ELR (cell line): ENCODE measurements at regions not wholly inside any gene's neighbourhood (a gene's known extent, or its start where the extent isn't known, plus 50 kb on each side); places are given as distances from the start of the nearest gene placed in this dataset.
"Not testable (repeated sequence)": the region's sequence is repeated elsewhere in the genome, so short reads cannot be mapped to it uniquely, and the experiment has no call there.

Source experiments
- DNase-seq: peaks from one replicate; pipeline ENCODE4 v3.0.0-alpha.2; 2015; ENCODE audit warnings: low read depth

DNA sequence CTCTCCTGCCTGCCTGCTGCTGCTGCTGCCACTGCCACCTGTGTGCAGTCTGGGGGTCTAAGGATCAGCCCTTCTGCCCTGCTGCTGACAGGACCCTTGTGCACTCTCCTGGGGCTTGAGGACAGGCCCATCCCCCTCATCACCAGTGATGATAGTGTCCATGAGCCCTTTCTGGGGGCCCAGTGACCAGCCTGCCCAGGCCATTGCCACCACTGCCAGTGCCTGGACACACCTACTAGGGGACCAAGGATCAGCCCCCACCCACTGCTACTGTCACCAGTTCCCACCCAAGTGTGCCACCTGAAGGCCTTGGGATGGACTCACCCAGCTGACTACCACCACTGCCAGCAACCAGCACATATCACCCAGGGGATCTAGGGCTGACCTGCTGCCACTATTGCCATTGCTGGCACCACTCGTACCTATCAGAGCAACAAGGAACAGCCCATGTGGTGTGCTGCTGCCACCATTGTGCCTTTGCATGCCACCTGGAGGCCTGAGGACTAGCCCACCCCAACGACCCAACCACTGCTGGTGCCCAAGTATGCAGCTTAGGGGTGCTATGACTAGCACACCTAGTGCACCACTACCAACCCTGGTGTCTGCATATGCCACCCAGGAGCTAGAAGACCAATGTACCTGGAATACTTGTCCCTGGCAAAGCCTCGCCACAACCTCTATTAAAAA is 994.3 kb downstream of the PCDH17 start:
- no peak for DNase-seq

DNA sequence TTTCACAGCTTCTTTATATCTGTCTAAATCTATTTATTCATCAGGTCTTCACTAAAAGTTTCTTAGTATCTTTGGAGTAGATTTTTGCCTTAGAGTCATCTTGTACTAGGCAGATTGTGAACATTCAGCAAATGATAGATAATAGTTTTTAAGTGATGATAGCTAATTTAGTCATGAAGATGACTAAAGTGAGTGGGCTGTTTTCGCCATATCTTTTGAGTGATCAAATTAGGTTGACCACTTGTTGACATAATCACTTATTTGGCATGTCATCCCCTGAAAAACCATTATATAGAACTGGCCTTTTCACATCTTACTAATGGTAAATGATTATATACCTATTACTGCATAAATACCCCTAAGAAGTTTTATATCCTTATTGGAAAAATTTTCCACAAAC is 999.2 kb downstream of the PCDH17 start:
- no peak for DNase-seq

DNA sequence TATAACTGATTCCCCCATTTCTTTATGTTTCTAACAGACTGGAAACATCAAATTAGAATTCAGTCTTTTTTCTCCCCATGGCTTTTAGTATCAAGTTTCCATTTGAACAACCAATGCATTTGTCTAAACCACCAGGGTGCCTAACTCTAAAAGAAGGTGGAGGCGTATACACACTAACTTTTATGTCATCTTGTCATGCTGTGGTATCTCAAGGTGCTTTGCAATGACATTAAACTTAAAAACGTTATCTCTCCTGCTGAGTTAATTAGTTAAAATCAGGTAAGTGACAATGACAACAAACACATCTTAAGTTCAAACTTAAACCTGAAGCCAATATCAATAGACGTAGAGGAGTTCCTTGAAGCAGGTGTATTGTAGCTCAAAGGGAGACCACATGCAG is 1001.7 kb downstream of the PCDH17 start:
- no peak for DNase-seq

DNA sequence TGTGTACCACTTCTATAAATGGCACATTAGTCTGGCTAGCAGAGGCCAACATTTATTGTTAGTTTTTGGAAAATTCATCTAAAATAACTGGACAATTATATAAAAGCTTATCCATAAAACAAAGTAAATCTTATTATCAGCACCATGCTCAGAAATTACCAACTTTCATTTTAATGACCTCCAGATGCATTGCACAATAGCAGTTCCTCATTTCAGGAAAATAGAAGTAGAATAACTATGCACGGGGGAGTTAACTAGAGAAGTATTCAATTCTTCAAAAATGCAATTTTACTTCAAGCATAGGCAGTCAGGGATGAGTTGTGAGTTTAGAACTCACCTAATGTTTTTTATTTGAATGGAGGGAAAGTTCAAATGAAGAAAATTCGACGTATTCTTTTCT is 1023.5 kb downstream of the PCDH17 start:
- no peak for DNase-seq

DNA sequence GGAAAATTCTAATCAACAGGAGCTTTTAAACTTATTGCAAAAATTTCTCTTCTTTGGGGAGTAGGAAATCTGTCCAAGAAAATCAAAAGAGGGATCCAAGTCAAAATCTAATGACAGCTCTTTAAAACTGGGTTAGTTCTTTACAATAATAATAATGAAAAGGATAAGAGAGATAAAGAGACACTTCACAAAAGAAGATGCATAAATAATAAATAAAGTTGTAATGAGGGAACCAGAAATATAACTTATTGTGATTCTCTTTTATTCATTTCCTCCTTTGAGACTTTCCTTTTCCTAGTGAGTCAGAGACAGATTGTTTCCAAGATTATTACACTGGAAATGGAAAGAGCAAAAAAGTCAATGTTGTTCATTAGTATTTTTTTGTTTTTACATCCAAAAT is 1029.3 kb downstream of the PCDH17 start:
- no peak for DNase-seq

DNA sequence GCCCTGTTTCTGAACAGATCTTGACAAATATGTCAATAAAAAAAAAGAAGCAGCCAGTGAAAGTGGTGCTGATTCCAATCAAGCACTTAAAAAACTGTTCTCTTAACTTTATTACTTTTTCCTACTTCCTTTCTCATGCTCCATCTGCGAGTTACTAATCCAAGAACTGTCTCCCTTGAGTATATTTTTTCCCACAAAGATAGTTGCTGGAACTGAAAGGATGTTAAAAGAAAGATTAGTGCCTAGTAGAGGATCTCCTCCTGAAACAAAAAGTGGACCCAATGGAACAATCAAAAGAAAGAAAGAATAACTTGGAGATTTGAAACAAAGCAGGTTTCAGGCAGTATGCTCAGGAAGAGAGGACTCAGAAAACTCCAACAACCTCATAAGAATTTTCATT is 1034.8 kb downstream of the PCDH17 start:
- no peak for DNase-seq

DNA sequence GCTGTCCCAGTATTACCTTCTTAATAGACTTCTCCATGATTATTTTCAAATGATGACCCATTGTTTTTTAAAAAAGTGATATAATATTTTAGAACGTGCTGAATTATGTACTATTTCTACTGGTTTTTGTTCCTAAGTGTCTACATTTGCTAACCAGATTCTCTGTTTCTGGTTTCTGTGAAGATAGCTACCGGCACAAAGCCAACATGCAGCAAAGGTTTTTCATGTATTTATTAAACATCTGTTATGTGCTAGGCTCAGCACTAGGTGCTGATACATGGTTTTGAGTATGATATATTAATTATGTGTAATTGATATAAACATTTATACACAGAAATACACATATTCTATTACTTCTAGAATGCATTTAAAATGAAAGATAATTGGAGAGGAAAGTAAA is 1035.6 kb downstream of the PCDH17 start:
- no peak for DNase-seq

DNA sequence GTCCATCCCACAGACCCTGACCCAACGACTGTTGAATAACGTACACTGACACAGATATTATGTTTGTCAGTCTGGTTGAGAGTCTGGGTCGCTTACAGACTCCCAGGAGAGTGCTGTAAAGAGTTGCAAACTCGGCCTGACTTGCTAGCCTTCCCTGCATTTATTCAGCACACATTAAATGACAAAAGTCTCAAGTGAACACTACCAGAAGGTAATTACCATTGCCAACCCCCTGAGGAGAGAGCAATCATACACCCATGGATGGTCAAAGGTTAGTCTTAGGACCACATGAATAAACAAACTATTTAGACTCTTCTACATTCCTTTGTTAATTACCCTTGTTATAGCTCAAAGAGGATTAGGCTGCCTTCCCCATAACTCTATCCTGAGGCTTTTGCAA is 1048.6 kb downstream of the PCDH17 start:
- no peak for DNase-seq

DNA sequence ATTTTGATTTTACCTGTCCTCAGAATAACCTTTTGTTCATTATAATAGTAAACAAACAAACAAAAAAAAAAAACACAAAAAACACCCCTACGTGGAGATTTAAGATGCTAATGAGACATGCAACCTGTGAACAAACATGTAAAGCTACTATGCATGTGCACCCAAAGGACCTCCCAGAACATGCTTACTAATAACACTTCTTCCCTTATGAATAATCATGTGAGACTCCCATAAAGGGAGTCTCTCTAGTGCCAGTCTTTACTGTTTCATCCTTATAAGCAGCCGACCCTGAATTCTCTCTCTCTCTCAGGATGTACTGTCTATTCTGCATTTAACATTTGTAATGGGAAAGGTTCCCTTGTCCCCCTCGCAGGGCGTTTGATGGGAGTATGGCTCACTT is 1051.1 kb downstream of the PCDH17 start:
- DNase-seq: no peak

DNA sequence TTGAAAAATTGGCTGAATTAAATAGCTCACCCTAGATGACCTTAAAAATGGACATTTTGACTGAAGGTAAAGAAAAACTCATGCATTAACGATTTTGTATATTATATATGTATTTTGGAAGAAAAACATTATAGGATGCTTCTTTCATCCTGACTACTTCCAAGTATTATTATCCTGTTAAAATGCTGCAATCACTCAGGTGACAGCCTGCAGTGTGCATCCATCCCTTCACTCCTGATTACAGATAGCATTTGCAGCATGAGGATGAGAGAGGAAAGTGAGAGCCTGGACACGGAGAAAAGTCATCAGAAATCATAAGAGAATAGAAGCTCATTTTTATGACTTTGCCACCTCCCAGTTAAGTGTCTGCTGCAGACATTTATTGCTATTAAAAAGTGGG is 1055.6 kb downstream of the PCDH17 start:
- DNase-seq: no peak

DNA sequence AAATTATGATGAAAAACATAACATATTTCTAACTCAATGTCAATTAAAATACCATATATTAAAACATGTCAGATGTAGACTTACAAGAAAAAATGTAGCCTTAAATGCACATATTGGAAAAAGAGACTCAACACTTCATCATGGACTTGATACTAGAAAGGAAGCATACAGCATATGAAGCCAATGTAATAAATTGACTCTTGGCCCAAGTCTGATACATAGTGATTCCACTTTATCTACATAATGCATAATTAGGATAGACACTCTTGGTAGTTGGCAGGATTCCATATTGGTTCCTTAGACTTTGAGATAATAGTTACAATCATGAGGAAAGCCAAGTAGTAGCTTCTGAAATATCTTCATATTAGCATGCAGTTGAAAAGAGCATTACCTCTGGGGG is 1067.0 kb downstream of the PCDH17 start:
- DNase-seq: no peak

DNA sequence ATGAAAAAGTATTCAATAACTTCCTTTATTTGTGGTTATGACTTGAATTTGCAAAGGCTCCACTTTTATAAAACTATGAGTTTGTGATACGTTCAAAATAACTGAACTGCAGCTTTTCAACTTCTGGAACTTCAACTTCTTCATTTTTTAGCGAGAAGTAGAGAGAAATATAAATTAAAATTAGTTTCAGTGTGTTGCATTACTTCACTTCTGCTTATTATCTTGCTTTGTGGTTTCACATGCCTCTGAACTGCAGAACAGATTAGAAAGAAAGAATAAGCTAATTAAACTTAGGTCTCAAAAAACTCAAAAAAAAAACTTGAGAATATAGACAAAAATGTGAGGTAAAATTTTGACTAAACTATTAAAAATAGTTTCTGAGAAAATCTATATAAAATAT is 1073.4 kb downstream of the PCDH17 start:
- DNase-seq: no peak

DNA sequence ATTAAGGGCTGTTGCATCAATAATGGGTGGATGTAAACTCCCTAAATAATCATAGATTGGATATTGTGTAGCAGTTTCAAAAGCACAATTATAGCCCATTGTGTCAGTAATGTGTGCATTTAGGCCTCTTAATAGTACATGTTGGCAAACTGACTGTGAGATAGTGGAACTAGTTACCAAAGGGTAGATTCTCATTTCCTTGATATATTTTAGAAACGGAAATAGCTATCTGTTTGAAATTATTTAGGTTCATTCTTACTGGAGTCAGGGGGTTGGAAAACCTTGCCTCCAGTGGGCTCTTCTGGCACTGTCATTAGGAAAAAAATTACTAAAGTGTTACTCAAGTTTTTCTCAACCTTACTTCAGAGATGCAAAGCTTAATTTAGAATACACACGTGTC is 1074.9 kb downstream of the PCDH17 start:
- no peak for DNase-seq

DNA sequence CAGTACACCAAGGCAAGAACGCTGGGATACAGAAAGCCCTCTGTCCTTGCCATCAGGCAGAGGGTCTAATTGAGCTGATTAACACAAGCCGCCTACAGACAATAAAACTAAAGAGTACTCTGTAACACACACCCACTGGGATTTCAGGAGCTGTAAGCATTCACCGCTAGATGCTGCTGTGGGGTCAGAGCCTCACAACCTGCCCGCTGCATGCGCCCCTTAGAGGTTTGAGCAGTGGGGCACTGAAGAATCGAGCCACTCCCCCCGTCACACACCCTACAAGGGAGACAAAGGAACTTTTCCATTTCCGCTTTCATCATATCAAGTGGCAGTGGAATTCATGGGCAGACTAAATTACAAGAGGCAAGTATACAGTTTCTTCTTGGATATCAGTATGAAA is 1080.6 kb downstream of the PCDH17 start:
- no peak for DNase-seq

DNA sequence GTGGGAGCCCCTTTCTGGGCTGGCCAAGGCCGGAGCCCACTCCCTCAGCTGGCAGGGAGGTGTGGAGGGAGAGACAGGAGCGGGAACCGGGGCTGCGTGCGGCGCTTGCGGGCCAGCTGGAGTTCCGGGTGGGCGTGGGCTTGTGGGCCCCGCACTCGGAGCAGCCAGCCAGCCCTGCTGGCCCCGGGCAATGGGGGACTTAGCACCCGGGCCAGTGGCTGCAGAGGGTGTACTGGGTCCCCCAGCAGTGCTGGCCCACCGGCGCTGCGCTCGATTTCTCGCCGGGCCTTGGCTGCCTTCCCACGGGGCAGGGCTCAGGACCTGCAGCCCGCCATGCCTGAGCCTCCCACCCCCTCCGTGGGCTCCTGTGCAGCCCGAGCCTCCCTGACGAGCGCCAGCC is 1082.5 kb downstream of the PCDH17 start:
- not testable (repeated sequence) for DNase-seq

DNA sequence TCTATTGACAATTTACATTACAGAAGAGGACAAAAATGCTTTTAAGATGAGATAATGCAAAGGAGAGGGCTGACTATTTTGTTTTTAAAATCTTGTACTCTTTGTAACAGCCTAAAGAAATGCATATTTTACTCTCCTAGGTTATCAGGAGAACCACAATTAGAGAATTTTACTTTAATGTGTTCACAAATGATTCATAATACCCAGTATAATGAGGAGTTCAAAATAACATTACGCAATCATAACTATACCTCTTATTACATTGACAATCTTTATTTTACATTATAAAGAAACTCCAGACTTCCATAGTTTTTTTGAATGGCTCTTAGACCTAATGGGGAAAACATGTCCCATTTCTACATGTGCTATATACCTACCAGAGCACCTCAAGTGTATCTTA is 1089.7 kb downstream of the PCDH17 start:
- DNase-seq: no peak

DNA sequence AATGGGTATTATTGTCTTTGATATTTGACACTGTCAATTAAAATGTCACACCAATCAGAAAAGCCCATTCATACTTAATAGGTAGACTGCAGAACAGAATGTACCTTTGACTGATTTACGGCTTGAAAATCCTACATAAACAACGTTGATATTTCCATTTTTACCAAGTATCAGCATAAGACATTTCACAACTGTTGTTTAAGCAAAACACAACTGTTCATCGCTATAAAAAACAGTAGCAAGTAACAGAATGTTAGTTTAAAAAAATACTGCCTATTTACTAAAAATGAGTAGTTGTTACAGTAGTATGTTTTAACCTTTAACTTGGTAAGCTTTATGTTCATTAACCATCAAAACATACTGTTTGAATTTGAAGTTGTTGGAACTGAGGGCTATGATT is 1096.6 kb downstream of the PCDH17 start:
- DNase-seq: no peak

DNA sequence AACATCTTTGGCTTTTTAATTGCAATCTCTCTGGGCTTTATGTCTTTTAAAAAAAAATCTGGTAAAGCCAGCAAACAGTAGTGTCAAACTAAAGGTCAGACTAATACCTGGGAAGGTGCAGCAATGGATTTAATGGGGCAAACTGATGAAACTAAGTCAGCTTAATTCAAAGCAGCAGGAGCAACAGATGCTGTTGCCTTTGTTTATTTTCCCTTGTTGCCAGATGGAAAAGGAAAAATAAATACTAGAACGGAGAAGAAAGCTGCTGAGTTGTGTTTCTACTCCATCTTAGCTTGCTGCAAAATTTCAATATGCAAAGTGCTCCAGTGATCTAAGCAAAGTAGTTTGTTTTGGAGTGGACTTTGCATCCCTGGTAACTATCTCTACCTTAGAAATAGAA is 1097.8 kb downstream of the PCDH17 start:
- no peak for DNase-seq

DNA sequence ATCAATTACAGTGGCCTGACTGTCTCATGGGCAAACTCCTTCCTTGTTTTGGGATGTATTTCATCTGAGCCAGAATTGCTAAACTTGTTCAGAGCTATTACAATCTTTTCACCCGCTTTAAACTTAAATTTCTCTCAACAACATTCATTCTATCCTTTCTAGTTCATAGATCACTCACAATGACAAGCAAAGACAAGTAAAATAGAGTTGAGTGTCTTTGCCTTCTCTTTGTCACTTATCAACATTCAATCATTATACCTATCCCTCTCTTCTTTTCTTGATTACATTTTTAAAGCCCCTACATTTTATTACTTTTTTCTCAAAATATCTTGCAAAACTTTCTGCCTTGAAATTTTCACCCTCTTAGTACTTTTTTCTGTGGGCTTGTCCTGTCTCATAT is 1113.1 kb downstream of the PCDH17 start:
- no peak for DNase-seq

DNA sequence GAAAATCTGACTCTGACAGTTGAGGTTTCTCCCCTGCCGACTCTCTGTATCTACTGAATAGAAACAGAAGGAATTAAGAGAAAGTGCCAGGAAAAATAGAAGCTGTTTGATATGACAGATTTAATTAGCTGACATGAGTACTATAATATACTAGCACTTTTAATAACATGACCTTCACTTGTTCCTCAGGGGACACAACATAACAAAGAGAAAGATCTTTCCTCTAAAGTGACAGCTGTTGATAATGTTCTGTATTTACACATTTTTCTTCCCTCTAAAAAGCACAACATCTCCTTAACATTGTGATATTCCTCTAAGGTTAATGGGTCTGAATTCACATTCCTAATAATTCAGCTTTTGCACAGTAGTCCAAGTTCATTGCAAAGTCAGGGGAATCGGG is 1136.0 kb downstream of the PCDH17 start:
- DNase-seq: no peak

DNA sequence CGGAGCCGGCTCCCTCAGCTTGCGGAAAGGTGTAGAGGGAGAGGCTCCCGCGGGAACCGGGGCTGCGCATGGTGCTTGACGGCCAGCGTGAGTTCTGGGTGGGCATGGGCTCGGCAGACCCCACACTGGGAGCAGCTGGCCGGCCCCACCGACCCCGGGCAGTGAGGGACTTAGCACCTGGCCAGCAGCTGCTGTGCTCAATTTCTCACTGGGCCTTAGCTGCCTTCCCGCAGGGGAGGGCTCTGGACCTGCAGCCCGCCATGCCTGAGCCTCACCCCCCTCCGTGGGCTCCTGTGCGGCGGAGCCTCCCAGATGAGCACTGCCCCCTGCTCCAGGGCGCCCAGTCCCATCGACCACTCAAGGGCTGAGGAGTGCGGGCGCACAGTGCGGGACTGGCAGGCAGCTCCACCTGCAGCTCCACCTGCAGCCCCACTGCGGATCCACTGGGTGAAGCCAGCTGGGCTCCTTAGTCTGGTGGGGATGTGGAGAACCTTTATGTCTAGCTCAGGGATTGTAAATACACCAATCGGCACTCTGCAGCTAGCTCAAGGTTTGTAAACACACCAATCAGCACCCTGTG is 1141.8 kb downstream of the PCDH17 start:
- DNase-seq: no peak

DNA sequence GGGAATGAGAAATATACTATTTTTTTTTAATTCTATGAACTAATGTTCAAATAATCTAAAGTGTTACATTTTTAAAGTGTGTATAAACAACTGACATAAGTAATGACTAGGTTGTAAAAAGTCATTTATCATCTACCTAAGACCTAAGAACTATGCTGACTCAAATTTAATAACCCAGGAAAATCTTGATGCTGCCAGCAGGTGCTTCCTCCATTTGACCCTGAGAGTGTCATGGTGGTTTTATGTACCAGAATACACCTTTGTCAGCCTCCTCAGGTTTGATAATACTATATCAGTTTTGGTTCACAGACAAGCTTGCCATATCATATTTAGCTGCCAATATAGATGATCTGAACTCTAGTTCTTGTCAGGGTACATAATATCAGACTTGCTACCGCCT is 1151.2 kb downstream of the PCDH17 start:
- DNase-seq: no peak

DNA sequence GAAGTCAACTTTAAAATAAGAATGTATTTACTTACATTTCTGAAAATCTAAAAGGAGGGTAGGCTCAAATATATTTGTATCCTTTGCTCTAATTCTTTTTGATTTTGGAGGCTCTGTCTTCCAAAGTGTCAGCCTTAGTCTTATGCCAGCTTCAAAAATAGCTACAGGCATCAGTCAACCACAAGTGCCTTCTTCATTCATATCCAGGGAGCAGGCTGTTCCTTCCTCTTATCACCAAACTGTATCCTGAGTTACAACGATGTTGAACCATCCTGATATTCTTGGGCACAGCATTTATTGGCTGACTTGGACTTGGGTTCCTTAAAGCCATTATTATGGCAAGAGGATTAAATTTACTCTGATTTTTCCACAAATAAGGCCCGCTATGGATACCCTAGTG is 1161.3 kb downstream of the PCDH17 start:
- DNase-seq: no peak

DNA sequence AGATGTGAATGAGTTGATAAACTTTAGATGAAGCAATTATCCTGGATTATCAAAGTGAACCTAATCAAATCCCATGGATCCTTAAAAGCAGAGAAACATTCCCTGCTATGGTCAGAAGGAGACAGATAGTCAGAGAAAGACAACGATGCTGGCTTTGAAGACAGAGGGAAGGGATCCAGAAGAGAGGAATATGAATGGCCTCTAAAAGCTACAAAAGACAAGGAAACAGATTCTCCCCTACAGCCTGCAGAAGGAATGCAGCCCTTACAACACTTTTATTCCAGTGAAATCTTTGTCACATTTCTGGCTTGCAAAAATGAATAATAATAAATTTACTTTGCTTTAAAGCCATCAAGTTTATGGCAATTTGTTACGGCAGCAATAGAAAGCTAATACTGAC is 1164.2 kb downstream of the PCDH17 start:
- no peak for DNase-seq
